HG02973 (cell line): ENCODE measurements at regions not wholly inside any gene's neighbourhood (a gene's known extent, or its start where the extent isn't known, plus 50 kb on each side); places are given as distances from the start of the nearest gene placed in this dataset.
"Not testable (repeated sequence)": the region's sequence is repeated elsewhere in the genome, so short reads cannot be mapped to it uniquely, and the experiment has no call there.

Experiments used
- ATAC-seq: cut with Tn5 transposase; IDR thresholded peaks from one replicate; pipeline ENCODE4 v1.9.1; 2021; ENCODE audit warnings: moderate library complexity; ENCODE audit not compliant: unreplicated experiment

GRCh38 chr7:17437586-17437985, 139.1 kb downstream of the AHR start:
- no peak for ATAC-seq

GRCh38 chr7:17440025-17440784, 141.8 kb downstream of the AHR start:
- ATAC-seq: not testable (repeated sequence)

GRCh38 chr7:17440831-17441230, 142.4 kb downstream of the AHR start:
- ATAC-seq: no peak

- ATAC-seq: no peak
Observed at GRCh38 chr7:17441557-17441956, 143.1 kb downstream of the AHR start.

GRCh38 chr7:17444151-17444550, 145.7 kb downstream of the AHR start:
- no peak for ATAC-seq

- no peak for ATAC-seq
Observed at GRCh38 chr7:17444673-17445072, 146.2 kb downstream of the AHR start.

GRCh38 chr7:17446340-17446739, 147.9 kb downstream of the AHR start:
- no peak for ATAC-seq

GRCh38 chr7:17447728-17448478, 149.5 kb downstream of the AHR start:
- no peak for ATAC-seq

GRCh38 chr7:17448479-17449423, 150.3 kb downstream of the AHR start:
- no peak for ATAC-seq

GRCh38 chr7:17456541-17456940, 158.1 kb downstream of the AHR start:
- ATAC-seq: no peak

GRCh38 chr7:17460001-17460400, 161.5 kb downstream of the AHR start:
- ATAC-seq: no peak

- no peak for ATAC-seq
Observed at GRCh38 chr7:17460665-17461064, 162.2 kb downstream of the AHR start.

GRCh38 chr7:17462131-17462631, 163.7 kb downstream of the AHR start:
- ATAC-seq: no peak

- ATAC-seq: no peak
Observed at GRCh38 chr7:17463511-17464085, 165.1 kb downstream of the AHR start.

- no peak for ATAC-seq
Observed at GRCh38 chr7:17466216-17466615, 167.8 kb downstream of the AHR start.

- no peak for ATAC-seq
Observed at GRCh38 chr7:17467386-17467945, 169.0 kb downstream of the AHR start.

GRCh38 chr7:17471325-17471724, 172.9 kb downstream of the AHR start:
- ATAC-seq: no peak

GRCh38 chr7:17472518-17472917, 174.1 kb downstream of the AHR start:
- no peak for ATAC-seq

- no peak for ATAC-seq
Observed at GRCh38 chr7:17472939-17473338, 174.5 kb downstream of the AHR start.

- ATAC-seq: no peak
Observed at GRCh38 chr7:17474724-17475344, 176.4 kb downstream of the AHR start.
